ENCODE measurements at regions not wholly inside any gene's neighbourhood (a gene's known extent, or its start where the extent isn't known, plus 50 kb on each side); places are given as distances from the start of the nearest gene placed in this dataset.

DNA sequence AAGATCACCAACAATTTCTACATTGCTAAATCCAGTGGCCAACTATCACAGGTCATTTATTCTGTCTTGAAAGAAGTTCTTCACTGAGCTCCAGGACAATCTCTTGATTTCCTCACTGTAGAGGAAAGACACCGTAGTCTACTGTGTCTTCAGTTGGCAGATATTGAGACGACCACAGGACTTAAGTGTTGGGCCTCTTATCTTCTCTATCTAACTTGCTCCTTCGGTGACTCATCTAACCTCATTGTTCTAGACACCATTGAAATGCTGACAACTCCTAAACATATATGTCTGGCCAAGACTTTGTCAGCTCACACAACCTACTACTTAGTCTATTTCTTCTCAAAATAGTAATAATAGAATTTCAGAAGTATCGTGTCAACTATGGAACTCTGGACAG, 425.8 kb downstream of the ARAP2 start:
- TF ChIP-seq, protein P1, sequence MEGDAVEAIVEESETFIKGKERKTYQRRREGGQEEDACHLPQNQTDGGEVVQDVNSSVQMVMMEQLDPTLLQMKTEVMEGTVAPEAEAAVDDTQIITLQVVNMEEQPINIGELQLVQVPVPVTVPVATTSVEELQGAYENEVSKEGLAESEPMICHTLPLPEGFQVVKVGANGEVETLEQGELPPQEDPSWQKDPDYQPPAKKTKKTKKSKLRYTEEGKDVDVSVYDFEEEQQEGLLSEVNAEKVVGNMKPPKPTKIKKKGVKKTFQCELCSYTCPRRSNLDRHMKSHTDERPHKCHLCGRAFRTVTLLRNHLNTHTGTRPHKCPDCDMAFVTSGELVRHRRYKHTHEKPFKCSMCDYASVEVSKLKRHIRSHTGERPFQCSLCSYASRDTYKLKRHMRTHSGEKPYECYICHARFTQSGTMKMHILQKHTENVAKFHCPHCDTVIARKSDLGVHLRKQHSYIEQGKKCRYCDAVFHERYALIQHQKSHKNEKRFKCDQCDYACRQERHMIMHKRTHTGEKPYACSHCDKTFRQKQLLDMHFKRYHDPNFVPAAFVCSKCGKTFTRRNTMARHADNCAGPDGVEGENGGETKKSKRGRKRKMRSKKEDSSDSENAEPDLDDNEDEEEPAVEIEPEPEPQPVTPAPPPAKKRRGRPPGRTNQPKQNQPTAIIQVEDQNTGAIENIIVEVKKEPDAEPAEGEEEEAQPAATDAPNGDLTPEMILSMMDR (IDR thresholded peaks at IDR 0.05) = no peak
- no peaks in the 10 kb centered on the region for H3K4me1 Mint-ChIP-seq
- DNase-seq = no peak

DNA sequence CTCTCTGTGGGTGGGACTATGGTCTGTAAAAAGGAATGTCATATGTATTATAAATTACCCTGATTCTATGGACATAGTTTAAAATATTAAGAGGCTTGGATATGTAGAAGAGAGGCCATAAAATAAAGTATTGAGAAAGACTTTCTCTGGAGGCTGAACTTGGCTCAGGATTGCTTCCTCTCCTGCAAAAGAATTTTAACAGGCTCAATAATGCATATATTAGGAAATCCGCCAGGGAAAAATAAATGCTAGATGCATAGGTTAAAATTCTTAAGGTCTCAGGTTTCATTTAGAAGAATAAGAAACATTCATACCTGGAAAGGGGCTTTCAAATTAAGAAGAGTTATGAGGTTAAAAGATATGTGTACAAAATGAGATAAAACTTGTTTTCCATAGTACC, 424.3 kb downstream of the ARAP2 start:
- no peak for ATAC-seq (ENCODE audit: low read depth)
- no peaks in the 10 kb centered on the region for H3K36me3 Mint-ChIP-seq (ENCODE audit: low read depth)
- peaks cover 2% of the 10 kb centered on the region for H3K9me3 Mint-ChIP-seq
- intact Hi-C loops (cut with micrococcal nuclease) = no loop called here
- TF ChIP-seq, protein P1 (IDR thresholded peaks at IDR 0.05) = no peak
- no peaks in the 10 kb centered on the region for H3K27me3 Mint-ChIP-seq
- no peak for DNase-seq
- H3K27ac Mint-ChIP-seq = no peak overlapping the region
- ChIA-PET CTCF (no interaction called here), POLR2A (no interaction called here)
- H3K4me1 Mint-ChIP-seq = no peaks in the 10 kb centered on the region
- no peak overlapping the region for H3K4me3 Mint-ChIP-seq

More for the DNA sequence above, 425.8 kb downstream of the ARAP2 start:
- no peaks in the 10 kb centered on the region for H3K36me3 Mint-ChIP-seq (ENCODE audit: low read depth)
- POLR2A ChIA-PET = no interaction called here
- no peaks in the 10 kb centered on the region for H3K27me3 Mint-ChIP-seq
- H3K4me3 Mint-ChIP-seq = no peak overlapping the region
- H3K27ac Mint-ChIP-seq = no peak overlapping the region
- peaks cover 2% of the 10 kb centered on the region for H3K9me3 Mint-ChIP-seq
- CTCF ChIA-PET = no interaction called here
- no peak for ATAC-seq (ENCODE audit: low read depth)
- intact Hi-C loops (cut with micrococcal nuclease) = no loop called here

DNA sequence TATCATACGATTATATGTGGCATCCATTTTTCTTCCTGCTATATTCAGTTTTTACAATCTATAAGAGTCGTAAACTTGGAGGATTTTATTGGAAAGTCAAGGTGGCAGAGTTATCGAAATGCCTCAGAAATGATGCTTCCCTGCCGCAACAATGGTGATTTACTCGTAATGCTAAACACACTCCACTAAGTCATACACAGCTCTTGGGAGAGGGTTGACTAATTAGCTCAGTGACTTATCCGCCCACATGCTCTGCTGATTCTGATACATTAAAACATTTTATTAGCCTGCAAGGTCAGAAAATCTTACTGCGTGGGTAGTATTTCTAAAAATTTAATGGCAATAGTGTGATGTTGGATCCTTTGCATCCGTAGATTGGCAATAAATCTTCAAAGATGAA, 420.1 kb downstream of the ARAP2 start:
- Mint-ChIP-seq H3K4me3 (no peak overlapping the region), H3K36me3 (ENCODE audit: low read depth) (no peaks in the 10 kb centered on the region), H3K9me3 (peaks cover 2% of the 10 kb centered on the region), H3K4me1 (no peaks in the 10 kb centered on the region), H3K27me3 (no peaks in the 10 kb centered on the region), H3K27ac (no peak overlapping the region)
- CTCF ChIA-PET = no interaction called here
- ATAC-seq (ENCODE audit: low read depth) (no peak), DNase-seq (no peak)
- POLR2A ChIA-PET = no interaction called here
- intact Hi-C loops (cut with micrococcal nuclease) = no loop called here
- TF ChIP-seq, protein P1 (IDR thresholded peaks at IDR 0.05) = no peak

DNA sequence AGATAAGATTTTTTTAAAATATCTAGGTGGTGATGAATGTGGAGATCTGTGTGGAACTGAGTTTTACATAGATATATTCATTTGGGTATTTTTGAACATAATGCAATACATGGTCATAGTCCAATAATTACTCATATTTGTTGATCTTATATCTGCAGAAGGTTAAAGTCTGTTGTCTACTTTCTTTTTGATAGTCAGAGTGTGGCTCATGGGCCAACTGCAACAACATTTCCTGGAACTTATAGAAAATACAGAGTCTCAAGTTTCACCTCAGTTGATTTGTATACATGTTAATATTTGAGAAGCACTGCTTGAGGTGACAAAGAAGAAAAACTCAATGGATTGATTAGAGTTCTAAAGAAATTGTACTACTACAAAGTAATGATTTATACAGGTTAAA, 408.4 kb downstream of the ARAP2 start:
- H3K27me3 Mint-ChIP-seq = no peaks in the 10 kb centered on the region
- H3K36me3 Mint-ChIP-seq (ENCODE audit: low read depth) = no peaks in the 10 kb centered on the region
- no peak overlapping the region for H3K27ac Mint-ChIP-seq
- DNase-seq (no peak), ATAC-seq (ENCODE audit: low read depth) (no peak)
- H3K9me3 Mint-ChIP-seq = no peaks in the 10 kb centered on the region
- POLR2A ChIA-PET = no interaction called here
- CTCF ChIA-PET = no interaction called here
- intact Hi-C loops (cut with micrococcal nuclease) = no loop called here
- H3K4me3 Mint-ChIP-seq = no peak overlapping the region
- no peaks in the 10 kb centered on the region for H3K4me1 Mint-ChIP-seq
- TF ChIP-seq, protein P1 (IDR thresholded peaks at IDR 0.05) = no peak

DNA sequence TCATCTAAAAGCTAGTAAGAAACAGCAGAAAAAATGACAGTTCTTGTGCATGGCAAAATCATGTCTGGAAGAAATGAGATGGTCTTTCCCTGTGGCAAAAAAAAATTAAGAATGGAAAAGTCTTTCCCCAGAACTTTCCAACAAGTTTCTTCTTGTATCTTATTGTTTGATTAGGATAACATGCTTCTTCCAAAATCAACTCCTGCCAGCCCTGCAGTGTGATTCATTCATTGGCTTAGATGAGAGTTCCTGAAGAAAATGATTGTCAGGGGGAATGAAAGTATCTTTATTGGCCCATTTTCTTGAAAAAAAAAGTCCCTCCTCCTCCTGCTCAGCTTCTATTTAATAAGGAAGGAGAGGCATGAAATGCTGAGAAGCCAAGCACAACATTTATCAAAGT, 407.7 kb downstream of the ARAP2 start:
- intact Hi-C loops (cut with micrococcal nuclease) = no loop called here
- Mint-ChIP-seq H3K4me3 (no peak overlapping the region), H3K27me3 (no peaks in the 10 kb centered on the region), H3K4me1 (no peaks in the 10 kb centered on the region), H3K9me3 (no peaks in the 10 kb centered on the region), H3K36me3 (ENCODE audit: low read depth) (no peaks in the 10 kb centered on the region), H3K27ac (no peak overlapping the region)
- no peak for DNase-seq
- no peak for ATAC-seq (ENCODE audit: low read depth)
- CTCF ChIA-PET = no interaction called here
- POLR2A ChIA-PET = no interaction called here
- TF ChIP-seq, protein P1 (IDR thresholded peaks at IDR 0.05) = no peak

All from activated B cell treated with CpG ODN at 0.5 μM for 24 hours (primary cell).